SKM-1 treated with dmso at 0.1 percent for 144 hours (cell line): ENCODE measurements at regions not wholly inside any gene's neighbourhood (a gene's known extent, or its start where the extent isn't known, plus 50 kb on each side); places are given as distances from the start of the nearest gene placed in this dataset.

Experiments used
- DNase-seq: peaks from one replicate; lab custom pipeline; 2025; ENCODE audit not compliant: unreplicated experiment; lab: John Stamatoyannopoulos, UW

DNA sequence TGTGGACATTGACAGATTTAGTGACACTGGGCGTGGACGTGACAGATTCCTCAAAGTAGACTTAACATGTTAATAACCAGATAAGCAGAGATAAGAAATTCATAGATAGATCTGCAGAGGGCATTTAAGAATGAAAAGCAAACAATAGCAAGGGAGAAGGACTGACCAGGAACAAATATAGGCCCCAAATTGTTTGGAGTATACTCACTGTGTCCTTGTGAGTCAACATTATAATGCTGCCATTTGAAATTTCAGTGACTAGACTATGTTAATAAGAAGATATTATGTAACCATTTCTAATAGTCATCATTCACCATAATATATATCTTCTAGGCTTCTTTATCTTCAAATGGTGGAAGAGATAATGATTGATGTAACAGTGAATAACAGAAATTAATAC lies 78.1 kb upstream of the SLC38A11 start:
- no peak for DNase-seq

DNA sequence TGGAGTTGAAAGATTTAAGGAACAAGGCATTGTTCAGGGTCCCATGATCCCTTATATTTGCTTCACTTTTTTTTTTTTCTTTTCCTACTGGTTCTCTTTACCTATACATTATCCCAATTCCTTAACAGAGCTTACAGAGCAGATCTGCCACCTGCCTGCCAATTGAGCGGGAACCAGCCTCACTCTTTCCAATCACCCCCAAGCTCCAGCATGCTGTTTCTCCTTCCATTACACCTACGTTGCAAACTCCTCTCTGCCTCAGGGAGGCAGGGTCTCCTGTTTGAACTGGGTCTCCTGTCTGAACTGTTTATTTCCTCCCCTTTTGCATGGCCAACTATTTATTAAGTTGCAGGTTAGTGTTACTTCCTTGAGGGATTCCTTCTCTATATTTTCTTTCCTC lies 77.2 kb upstream of the SLC38A11 start:
- no peak for DNase-seq

DNA sequence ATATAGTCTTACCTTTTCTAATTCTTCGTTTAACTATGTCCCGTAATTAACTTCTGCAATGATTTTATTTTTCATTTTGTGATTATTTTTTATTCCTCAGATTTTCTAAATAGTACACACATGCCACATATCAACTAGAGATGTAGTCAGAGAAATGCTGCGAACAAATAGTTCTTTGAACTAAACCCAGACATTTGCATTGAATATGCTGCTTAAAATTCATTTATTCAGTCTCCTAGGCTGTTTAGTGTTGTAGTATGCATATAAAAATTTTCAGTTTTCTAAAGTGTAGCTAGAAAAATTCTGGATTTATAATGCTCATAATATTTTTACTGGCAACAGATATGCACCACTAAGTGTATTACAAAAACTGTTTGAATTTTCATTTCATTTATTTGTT lies 68.9 kb upstream of the SLC38A11 start:
- DNase-seq: no peak

DNA sequence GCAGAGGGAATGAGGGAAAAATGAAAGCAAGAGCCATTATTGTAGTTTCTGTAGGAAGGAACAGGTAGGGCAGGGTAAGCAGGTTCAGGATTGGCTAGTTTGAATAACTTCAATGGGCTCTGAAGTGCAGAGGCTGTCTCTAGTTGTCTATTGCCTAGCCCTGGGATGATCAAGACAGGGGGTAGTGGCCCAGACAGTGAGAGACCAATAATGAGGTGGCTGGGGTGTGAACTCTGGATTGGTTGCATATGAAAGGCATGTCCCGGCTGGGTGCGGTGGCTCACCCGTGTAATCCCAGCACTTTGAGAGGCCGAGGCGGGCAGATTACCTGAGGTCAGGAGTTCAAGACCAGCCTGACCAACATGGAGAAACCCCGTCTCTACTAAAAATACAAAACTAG lies 67.5 kb upstream of the SLC38A11 start:
- DNase-seq: no peak

DNA sequence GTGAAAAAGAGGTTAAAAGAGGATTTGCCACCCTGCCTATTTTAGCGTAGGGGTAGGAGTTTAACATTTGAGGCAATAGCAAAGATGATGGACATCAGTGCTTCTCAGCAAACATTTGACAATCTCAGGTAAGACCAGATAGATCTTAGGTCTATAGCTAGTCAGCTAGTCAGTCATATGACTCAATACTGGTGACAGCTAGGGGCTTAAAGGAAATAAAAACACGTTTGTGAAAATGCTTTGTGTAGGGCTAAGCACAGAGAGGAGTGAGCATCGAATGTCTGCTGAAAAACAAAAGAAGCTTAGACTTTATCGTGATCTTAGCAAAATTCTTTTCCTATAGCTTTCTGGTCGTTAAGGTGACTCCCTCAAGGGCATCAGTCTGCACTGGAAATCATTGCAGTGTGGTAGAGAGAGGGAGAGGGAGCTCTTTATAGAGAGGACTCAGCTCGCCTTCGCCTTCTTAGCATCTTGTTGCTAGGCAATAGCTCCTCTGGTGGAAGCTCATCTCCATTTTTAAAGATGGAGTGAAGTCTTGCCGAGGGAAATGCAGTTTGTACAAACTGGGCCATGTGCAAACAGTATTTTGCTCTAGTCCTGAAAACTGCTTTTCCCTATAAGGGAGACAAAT lies 62.8 kb upstream of the SLC38A11 start:
- DNase-seq: no peak

DNA sequence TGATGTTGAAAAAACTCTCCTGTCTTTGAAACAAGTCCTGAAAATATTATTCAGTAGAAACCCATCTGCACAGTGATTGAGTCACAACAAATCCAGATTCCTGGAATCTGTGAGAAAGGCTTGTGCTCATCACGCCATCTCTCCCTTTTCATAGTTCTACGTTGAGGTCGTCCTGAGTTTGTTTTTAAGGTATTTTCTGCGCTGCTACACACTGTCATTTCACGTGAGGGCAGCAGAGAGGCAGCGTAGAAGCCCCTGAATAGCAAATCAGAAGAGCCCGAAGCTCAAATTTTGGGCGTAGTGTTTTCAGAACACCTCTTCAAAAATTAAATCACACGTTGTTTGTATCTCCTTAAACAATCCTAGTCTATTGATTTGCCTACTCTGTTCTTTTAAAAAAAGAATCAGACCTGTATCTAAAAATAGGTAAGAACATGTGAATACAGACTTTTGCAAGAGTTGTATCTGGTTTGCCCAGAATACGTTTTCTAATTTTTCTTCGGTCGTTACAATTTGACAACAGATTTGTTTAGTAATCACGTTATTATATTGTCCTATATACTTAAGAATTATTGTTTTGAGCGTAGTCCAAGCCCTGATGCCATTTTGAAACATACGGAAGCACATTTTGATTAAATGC lies 61.6 kb upstream of the SLC38A11 start:
- peak; percentile 34 for DNase-seq

DNA sequence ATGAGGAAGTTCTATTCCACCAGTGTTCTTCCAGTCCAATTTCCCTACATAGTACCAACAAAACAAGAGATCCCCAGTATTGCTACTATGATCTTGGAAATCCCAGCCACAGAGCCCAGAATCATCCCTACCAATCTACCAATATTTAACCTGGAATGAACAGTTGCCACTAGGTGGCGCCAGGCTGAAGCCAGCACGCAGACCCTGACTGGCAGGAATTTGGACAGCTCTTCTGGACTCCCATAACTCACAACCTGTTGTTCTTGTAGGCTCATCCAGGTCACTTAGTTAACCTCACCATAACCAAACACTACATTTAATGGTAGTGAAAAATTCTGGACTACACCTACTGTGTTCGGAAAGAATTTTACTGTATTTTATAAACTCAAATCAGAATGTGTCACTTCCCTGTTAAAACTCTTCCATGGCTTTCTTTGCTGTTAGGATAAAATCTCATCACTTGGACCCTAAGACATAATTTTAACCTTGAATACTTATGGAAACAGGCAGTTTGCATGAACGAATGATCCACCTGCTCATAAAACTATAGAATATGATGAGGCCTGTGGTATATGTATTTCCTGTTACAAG lies 59.8 kb upstream of the SLC38A11 start:
- peak; percentile 26 for DNase-seq

DNA sequence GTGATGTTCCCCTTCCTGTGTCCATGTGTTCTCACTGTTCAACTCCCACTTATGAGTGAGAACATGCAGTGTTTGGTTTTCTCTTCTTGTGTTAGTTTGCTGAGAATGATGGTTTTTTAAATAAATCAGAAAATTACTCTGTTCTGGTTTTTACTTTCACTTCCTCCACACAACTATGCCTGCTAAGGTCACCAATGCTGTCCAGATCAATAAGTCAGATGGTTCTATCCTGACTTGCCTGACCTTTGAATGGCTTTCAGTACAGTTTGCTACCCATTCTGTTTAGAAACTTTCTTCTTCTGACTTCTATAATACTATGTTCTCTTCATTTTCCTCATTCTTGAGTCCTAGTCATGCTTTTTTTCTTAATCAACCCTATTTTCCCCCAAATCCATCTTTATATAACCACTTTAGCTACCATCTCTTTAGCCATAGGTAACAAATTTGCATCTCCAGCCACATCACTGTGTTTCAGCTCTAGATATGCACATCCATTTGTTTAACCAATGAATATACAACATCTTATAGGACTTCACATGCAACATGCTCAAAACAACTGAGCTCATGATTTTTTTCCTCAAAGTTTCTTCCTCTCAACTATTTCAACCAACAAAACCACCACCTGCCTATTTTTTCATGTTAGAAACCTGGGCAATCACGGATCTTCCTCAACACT lies 58.8 kb upstream of the SLC38A11 start:
- DNase-seq: no peak

DNA sequence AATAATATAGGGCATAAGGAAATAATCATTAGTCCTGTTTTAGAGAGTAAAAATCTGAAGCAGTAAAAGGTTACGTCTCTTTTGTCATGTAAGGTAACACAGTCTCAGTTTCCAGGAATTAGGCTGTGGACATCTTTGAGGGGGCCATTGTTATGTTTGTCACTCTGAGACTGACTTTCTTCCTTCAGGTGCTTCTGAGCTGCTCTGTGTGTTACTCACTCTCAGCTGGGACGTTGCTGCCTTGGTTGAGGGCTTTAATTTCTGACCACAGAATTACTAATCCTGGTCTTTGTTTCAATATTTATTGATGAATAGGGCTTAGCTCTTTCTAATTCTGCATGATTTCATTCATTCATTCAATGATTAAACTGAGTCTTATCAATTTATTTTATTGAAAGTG lies 55.9 kb upstream of the SLC38A11 start:
- no peak for DNase-seq

DNA sequence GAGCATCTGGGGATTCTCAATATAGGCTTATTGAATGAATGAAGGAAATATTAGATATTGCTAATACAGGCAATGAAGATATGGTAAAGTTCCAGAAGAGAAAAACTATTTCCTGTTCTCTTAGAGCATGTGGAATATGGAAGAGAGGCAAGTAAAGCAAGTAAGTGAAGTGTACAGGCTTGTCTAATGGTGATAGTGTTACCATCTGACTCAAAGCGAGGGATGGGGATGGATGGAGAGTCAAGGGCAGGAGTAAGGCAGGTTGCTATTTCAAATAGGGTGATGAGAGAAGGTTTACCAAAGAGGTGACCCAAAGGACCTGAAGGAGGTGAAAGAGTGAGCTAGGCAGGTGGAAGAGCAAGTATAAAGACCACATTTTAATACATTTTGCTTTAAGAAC lies 55.2 kb upstream of the SLC38A11 start:
- no peak for DNase-seq

DNA sequence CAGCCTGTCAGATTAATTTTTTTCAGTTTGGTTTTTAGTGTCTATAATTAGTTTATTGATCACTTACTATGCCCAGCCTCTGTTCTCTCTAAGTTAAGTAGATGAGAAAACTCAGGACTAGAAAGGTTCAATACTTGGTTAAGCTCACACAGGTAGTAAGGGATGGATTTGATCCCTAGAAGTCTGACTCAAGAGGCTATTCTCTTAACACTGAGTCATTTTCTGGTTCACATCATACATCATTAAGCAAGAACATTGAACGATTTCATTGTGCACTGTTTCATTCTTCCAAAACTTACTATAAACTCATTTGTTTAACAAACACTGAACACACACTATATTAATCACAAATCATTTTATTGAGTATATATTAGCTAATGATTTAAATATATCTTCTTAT lies 54.1 kb upstream of the SLC38A11 start:
- no peak for DNase-seq

DNA sequence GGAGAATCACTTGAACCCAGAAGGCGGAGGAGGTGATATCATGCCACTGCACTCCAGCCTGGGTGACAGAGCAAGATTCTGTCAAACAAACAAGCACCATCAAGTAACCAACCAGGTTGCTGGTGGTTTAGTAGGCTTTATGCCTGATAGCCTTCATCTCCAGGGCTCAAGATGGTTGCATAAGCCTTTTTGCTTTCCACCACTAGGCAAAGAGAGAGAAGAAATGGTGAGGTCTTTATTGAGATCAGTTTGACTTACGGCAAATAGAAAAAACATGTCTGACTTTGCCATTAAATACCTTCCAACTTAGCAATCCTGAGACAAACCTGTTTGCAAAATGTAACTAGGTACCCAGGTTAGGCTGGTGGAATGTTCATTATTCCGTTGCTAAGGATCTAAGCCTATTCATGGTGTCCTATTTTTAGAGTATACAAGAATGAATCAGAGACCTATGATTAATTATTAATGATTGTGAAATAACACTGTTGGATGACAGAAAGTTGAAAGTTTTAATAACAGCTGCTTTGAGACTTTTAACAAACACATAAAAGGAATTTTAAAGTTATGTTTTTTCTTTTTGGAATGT lies 53.5 kb upstream of the SLC38A11 start:
- no peak for DNase-seq

DNA sequence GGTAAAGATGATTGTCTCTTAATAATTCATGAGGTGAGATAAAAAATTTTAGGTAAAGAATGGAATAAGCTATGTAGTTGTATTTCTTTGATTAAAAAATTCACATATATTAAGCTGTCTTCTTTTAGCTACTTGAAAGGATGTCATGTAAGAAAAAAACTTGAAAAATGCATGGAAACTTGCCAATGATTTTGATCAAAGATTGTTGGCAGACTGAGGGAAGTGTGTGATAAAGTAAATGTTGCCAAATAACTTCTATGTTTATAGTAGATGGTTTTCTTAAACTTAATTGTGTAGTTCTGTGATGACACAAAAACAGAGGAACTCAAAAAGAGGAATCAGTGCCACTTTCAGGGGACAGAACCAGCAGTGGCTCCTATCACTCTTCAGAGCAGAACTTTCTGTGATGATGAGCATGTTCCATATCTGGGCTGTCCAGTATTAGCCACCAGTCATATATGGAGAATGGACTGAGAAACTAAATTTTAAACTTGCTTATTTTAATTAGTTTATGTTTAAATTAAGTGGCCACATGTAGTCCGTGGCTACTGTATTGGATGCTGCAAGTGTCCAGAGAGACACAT lies 51.9 kb upstream of the SLC38A11 start:
- no peak for DNase-seq
